H9 (cell line): ENCODE measurements at regions not wholly inside any gene's neighbourhood (a gene's known extent, or its start where the extent isn't known, plus 50 kb on each side); places are given as distances from the start of the nearest gene placed in this dataset.

ENCODE experiments used
- DNase-seq: peaks from one replicate; pipeline ENCODE4 v3.0.0-alpha.2; 2017
- H2AFZ ChIP-seq: one replicate; pipeline ENCODE4 v1.6.1; 2013; ENCODE audit warnings: mild to moderate bottlenecking, low read length, control low read depth, moderate library complexity
- H2AK5ac ChIP-seq: 2 replicates; pipeline ENCODE4 v1.6.1; 2013; ENCODE audit warnings: low read length, control low read depth, mixed read lengths; ENCODE audit not compliant: insufficient read length
- H2BK120ac ChIP-seq: one replicate; pipeline ENCODE4 v1.6.1; 2013; ENCODE audit warnings: low read depth, mild to moderate bottlenecking, low read length, control low read depth, inconsistent platforms; ENCODE audit not compliant: poor library complexity, severe bottlenecking
- H2BK12ac ChIP-seq: 2 replicates; pipeline ENCODE4 v1.6.1; 2013; ENCODE audit warnings: low read length, control low read depth, mixed read lengths, low read depth; ENCODE audit not compliant: insufficient read length
- H2BK15ac ChIP-seq: 2 replicates; pipeline ENCODE4 v1.6.1; 2013; ENCODE audit warnings: low read depth, low read length, control low read depth
- H2BK20ac ChIP-seq: one replicate; pipeline ENCODE4 v1.6.1; 2013; ENCODE audit warnings: low read depth, mild to moderate bottlenecking, low read length, control low read depth, inconsistent platforms; ENCODE audit not compliant: poor library complexity, severe bottlenecking
- H2BK5ac ChIP-seq: 2 replicates; pipeline ENCODE4 v1.6.1; 2013; ENCODE audit warnings: low read length, control low read depth, mixed read lengths; ENCODE audit not compliant: insufficient read length
- H3K14ac ChIP-seq: 2 replicates; pipeline ENCODE4 v1.6.1; 2013; ENCODE audit warnings: low read length, control low read depth; ENCODE audit not compliant: insufficient read depth
- H3K18ac ChIP-seq: 2 replicates; pipeline ENCODE4 v1.6.1; 2013; ENCODE audit warnings: low read depth, mild to moderate bottlenecking, mixed read lengths, low read length, control low read depth; ENCODE audit not compliant: insufficient read length
- H3K23ac ChIP-seq: 2 replicates; pipeline ENCODE4 v1.6.1; 2013; ENCODE audit warnings: low read length, control low read depth, mixed read lengths, low read depth; ENCODE audit not compliant: insufficient read length
- H3K23me2 ChIP-seq: 2 replicates; pipeline ENCODE4 v1.6.1; 2013; ENCODE audit warnings: low read depth, mild to moderate bottlenecking, mixed read lengths, low read length, control low read depth; ENCODE audit not compliant: insufficient read length, poor library complexity, severe bottlenecking
- H3K27ac ChIP-seq: 2 replicates; pipeline ENCODE4 v1.5.1; 2013; ENCODE audit warnings: low read length, control low read depth, mixed read lengths, low read depth; ENCODE audit not compliant: insufficient read length
- H3K27me3 ChIP-seq: 2 replicates; pipeline ENCODE4 v1.6.1; 2013; ENCODE audit warnings: low read length, control low read depth, inconsistent platforms; ENCODE audit not compliant: insufficient read depth
- H3K4ac ChIP-seq: 2 replicates; pipeline ENCODE4 v1.6.1; 2013; ENCODE audit warnings: low read depth, mild to moderate bottlenecking, control low read depth, inconsistent platforms, low read length, moderate library complexity
- H3K4me1 ChIP-seq: 2 replicates; pipeline ENCODE4 v1.6.1; 2013; ENCODE audit warnings: low read length, control low read depth, inconsistent platforms; ENCODE audit not compliant: insufficient read depth
- H3K4me2 ChIP-seq: 2 replicates; pipeline ENCODE4 v1.6.1; 2013; ENCODE audit warnings: low read length, control low read depth, mixed read lengths; ENCODE audit not compliant: insufficient read length, insufficient read depth
- H3K56ac ChIP-seq: 2 replicates; pipeline ENCODE4 v1.6.1; 2013; ENCODE audit warnings: low read depth, mild to moderate bottlenecking, mixed read lengths, low read length, control low read depth; ENCODE audit not compliant: insufficient read length
- H3K79me1 ChIP-seq: 2 replicates; pipeline ENCODE4 v1.6.1; 2013; ENCODE audit warnings: low read depth, mild to moderate bottlenecking, moderate library complexity, low read length, control low read depth, inconsistent platforms; ENCODE audit not compliant: insufficient read depth, poor library complexity, severe bottlenecking
- H3K79me2 ChIP-seq: 2 replicates; pipeline ENCODE4 v1.6.1; 2013; ENCODE audit warnings: low read length, control low read depth, inconsistent platforms; ENCODE audit not compliant: insufficient read depth
- H3K9ac ChIP-seq: 2 replicates; pipeline ENCODE4 v1.6.1; 2013; ENCODE audit warnings: low read length, control low read depth, mixed read lengths; ENCODE audit not compliant: insufficient read length; ENCODE audit errors: extremely low read depth
- H3K9me3 ChIP-seq: one replicate; pipeline ENCODE4 v1.6.1; 2013; ENCODE audit warnings: low read depth, low read length, inconsistent platforms; ENCODE audit not compliant: control insufficient read depth
- H3T11ph ChIP-seq: one replicate; pipeline ENCODE4 v1.6.1; 2013; ENCODE audit warnings: mild to moderate bottlenecking, low read length, control low read depth, inconsistent platforms
- H4K20me1 ChIP-seq: one replicate; pipeline ENCODE4 v1.6.1; 2013; ENCODE audit not compliant: control insufficient read depth, insufficient read length, insufficient read depth
- H4K5ac ChIP-seq: 2 replicates; pipeline ENCODE4 v1.6.1; 2013; ENCODE audit warnings: low read depth, mild to moderate bottlenecking, mixed read lengths, low read length, control low read depth; ENCODE audit not compliant: insufficient read length
- H4K8ac ChIP-seq: replicated peaks from 2 replicates; pipeline ENCODE4 v1.6.1; 2013; ENCODE audit warnings: low read length, control low read depth, mixed read lengths, low read depth; ENCODE audit not compliant: insufficient read length
- H4K91ac ChIP-seq: 2 replicates; pipeline ENCODE4 v1.6.1; 2013; ENCODE audit warnings: low read depth, mild to moderate bottlenecking, moderate library complexity, mixed read lengths, low read length, control low read depth; ENCODE audit not compliant: insufficient read length
- H3K27ac Mint-ChIP-seq, 3 experiments: 2 replicates in 2 of 3; 3 replicates in 1 of 3; pipeline ENCODE4 v1.8.0; 2020 to 2021; ENCODE audit warnings: mixed read lengths in 3 of 3, mild to moderate bottlenecking in 1 of 3, moderate library complexity in 1 of 3
- H3K27me3 Mint-ChIP-seq: 2 replicates; pipeline ENCODE4 v1.8.0; 2021; ENCODE audit warnings: low read depth, mild to moderate bottlenecking, moderate library complexity, mixed read lengths
- H3K36me3 Mint-ChIP-seq, 3 experiments: 2 replicates in 2 of 3; 3 replicates in 1 of 3; pipeline ENCODE4 v1.8.0; 2020 to 2021; ENCODE audit warnings: low read depth in 3 of 3, mixed read lengths in 3 of 3; ENCODE audit not compliant: insufficient read depth in 1 of 3
- H3K4me1 Mint-ChIP-seq, 2 experiments: 2 replicates each; pipeline ENCODE4 v1.8.0; 2020; ENCODE audit warnings: mixed read lengths in 2 of 2
- H3K4me3 Mint-ChIP-seq, 2 experiments: 2 replicates in 1 of 2; 3 replicates in 1 of 2; pipeline ENCODE4 v1.8.0; 2020 to 2021; ENCODE audit warnings: mild to moderate bottlenecking in 2 of 2, mixed read lengths in 2 of 2, moderate library complexity in 1 of 2
- H3K9me3 Mint-ChIP-seq, 2 experiments: 2 replicates in 1 of 2; 3 replicates in 1 of 2; pipeline ENCODE4 v1.8.0; 2020; ENCODE audit warnings: mild to moderate bottlenecking in 2 of 2, mixed read lengths in 2 of 2, moderate library complexity in 1 of 2
- WGBS: extraction: QIAGEN DNeasy Blood & Tissue Kit; methylation state at CpG from one replicate; pipeline ENCODE4 v1.1.7; 2013; ENCODE audit warnings: missing lambda C conversion rate, low lambda C conversion rate, mixed read lengths; ENCODE audit not compliant: insufficient read length; ENCODE audit errors: extremely low coverage; 5-methylcytosine and 5-hydroxymethylcytosine counted together
- TF ChIP-seq, protein P1 (sequence below): fragments of 200-600 bp; sonication (generic); conservative IDR thresholded peaks from 3 replicates; pipeline ENCODE4 v1.8.0; 2021; ENCODE audit warnings: antibody characterized with exemption, mild to moderate bottlenecking

GRCh38 chr16:51559901-51560300 lies 408.8 kb upstream of the SALL1 start:
- peaks cover 0 to 10% (median 4%) of the 10 kb centered on the region in 3 experiments; a peak in 4 of 7 replicates for H3K36me3 Mint-ChIP-seq
- no peak overlapping the region for H2BK20ac ChIP-seq
- no peaks in the 10 kb centered on the region for H3K23me2 ChIP-seq
- no peak overlapping the region for H3K23ac ChIP-seq
- H3K4me1 ChIP-seq: no peaks in the 10 kb centered on the region
- H2BK12ac ChIP-seq: no peak overlapping the region
- H3K27ac Mint-ChIP-seq: no peak overlapping the region
- H3K4ac ChIP-seq: no peak overlapping the region
- H3K79me2 ChIP-seq: no peaks in the 10 kb centered on the region
- no peaks in the 10 kb centered on the region for H3K79me1 ChIP-seq
- H2BK15ac ChIP-seq: no peak overlapping the region
- no peaks in the 10 kb centered on the region for H4K20me1 ChIP-seq
- H3K9me3 Mint-ChIP-seq: peaks cover 4 to 8% of the 10 kb centered on the region in 2 experiments; a peak in 4 of 5 replicates
- H3K56ac ChIP-seq: no peak overlapping the region
- H3K27me3 ChIP-seq: no peaks in the 10 kb centered on the region
- no peak overlapping the region for H3K14ac ChIP-seq
- no peak overlapping the region for H3T11ph ChIP-seq
- peaks cover 13% of the 10 kb centered on the region for H3K27me3 Mint-ChIP-seq
- DNase-seq: no peak
- H3K9ac ChIP-seq: no peak overlapping the region
- no peaks in the 10 kb centered on the region for H3K9me3 ChIP-seq
- H4K5ac ChIP-seq: no peak overlapping the region
- H2AK5ac ChIP-seq: no peak overlapping the region
- WGBS: no CpG with 5 or more reads among the region's 3 CpGs
- peaks cover 0 to 4% of the 10 kb centered on the region in 2 experiments; a peak in 1 of 4 replicates for H3K4me1 Mint-ChIP-seq
- no peak overlapping the region for H4K91ac ChIP-seq
- no peak overlapping the region for H3K4me2 ChIP-seq
- no peak overlapping the region for H2BK120ac ChIP-seq
- H3K27ac ChIP-seq: no peak overlapping the region
- H2AFZ ChIP-seq: no peak overlapping the region
- H3K18ac ChIP-seq: no peak overlapping the region
- no peak overlapping the region for H3K4me3 Mint-ChIP-seq
- TF ChIP-seq, protein P1, sequence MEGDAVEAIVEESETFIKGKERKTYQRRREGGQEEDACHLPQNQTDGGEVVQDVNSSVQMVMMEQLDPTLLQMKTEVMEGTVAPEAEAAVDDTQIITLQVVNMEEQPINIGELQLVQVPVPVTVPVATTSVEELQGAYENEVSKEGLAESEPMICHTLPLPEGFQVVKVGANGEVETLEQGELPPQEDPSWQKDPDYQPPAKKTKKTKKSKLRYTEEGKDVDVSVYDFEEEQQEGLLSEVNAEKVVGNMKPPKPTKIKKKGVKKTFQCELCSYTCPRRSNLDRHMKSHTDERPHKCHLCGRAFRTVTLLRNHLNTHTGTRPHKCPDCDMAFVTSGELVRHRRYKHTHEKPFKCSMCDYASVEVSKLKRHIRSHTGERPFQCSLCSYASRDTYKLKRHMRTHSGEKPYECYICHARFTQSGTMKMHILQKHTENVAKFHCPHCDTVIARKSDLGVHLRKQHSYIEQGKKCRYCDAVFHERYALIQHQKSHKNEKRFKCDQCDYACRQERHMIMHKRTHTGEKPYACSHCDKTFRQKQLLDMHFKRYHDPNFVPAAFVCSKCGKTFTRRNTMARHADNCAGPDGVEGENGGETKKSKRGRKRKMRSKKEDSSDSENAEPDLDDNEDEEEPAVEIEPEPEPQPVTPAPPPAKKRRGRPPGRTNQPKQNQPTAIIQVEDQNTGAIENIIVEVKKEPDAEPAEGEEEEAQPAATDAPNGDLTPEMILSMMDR: no peak
- no peak overlapping the region for H4K8ac ChIP-seq
- no peak overlapping the region for H2BK5ac ChIP-seq
